HG03039 (cell line): ENCODE measurements at regions not wholly inside any gene's neighbourhood (a gene's known extent, or its start where the extent isn't known, plus 50 kb on each side); places are given as distances from the start of the nearest gene placed in this dataset.
"Not testable (repeated sequence)": the region's sequence is repeated elsewhere in the genome, so short reads cannot be mapped to it uniquely, and the experiment has no call there.

Experiments
- ATAC-seq: cut with Tn5 transposase; IDR thresholded peaks from one replicate; pipeline ENCODE4 v1.9.1; 2021; ENCODE audit warnings: mild to moderate bottlenecking, moderate library complexity; ENCODE audit not compliant: unreplicated experiment

DNA sequence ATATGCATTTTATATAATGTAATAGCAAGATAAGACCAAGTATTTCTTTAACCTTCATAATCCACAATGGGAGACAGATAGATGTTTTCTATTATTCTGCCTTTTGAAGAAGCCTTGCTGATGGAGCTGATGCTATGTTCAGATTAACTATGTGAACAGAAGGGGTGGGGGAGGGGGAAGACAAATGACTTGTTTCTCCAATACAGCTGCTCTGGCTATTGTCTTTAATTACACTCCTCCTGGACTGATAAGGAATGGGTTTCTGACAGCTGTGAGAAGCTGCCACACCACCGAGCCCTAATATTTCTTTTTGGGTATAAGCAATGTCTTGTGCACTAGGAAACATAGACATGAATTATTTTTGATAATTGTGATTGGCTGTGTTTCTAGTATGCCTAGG is 62.0 kb downstream of the CAVIN4 start:
- no peak for ATAC-seq

GRCh38 chr9:100640447-100641050 is 62.7 kb downstream of the CAVIN4 start:
- no peak for ATAC-seq

- ATAC-seq: no peak
Measured at GRCh38 chr9:100641166-100641565, 63.3 kb downstream of the CAVIN4 start.

- no peak for ATAC-seq
Measured at GRCh38 chr9:100652850-100653249, 75.0 kb downstream of the CAVIN4 start.

GRCh38 chr9:100653643-100654334 is 75.9 kb downstream of the CAVIN4 start:
- ATAC-seq: no peak

DNA sequence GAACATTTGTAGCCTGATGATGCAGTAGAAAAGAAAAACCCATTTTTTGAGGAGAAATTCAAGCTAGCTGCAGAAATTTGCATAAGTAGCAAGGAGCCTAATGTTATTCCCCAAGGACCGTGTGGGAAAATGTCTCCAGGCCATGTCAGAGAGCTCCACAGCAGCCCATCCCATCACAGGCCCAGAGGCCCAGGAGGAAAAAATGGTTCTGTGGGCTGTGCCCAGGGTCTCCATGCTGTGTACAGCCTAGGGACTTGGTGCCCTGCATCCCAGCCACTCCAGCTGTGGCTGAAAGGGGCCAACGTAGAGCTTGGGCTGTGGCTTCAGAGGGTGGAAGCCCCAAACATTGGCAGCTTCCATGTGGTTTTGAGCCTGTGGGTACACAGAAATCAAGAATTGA is 79.0 kb downstream of the CAVIN4 start:
- ATAC-seq: not testable (repeated sequence)

- ATAC-seq: no peak
Measured at GRCh38 chr9:100661668-100662067, 83.8 kb downstream of the CAVIN4 start.

DNA sequence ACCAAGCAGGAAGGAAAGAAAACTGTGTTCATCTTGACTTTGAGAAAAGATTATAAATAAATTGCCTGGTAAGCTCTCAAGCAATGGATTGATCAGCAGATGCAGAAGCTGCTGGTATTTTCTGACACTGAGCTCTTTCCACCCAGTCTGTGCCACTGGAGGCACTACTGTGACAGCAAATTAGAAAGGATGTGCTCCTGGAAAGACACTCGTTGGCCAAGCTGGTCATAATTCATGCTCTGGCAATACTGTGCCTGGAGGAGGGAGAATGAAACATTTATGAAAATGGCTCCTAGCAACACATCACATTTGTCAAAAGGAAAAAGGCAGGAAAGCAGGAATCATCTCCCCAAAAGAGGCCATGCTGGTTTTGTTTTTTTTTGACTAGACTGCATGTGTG is 84.2 kb downstream of the CAVIN4 start:
- no peak for ATAC-seq

DNA sequence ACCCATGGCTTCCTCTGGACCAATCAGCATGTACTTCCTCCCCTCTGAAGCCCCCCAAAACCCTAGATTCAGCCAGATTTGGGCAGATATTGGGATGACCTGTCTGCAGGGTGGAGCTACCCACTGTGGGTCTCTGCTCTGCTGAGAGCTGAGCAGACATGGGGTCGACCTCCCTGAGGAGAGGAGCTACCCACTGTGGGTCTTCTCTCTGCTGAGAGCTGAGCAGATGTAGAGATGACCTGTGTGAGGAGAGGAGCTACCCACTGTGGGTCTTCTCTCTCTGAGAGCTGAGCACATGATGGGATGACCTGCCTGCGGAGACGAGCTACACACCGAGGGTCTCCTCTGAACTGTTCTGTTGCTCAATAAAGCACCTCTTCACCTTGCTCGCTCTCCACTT is 89.6 kb downstream of the CAVIN4 start:
- ATAC-seq: no peak

- ATAC-seq: no peak
Measured at GRCh38 chr9:100668024-100668423, 90.1 kb downstream of the CAVIN4 start.

DNA sequence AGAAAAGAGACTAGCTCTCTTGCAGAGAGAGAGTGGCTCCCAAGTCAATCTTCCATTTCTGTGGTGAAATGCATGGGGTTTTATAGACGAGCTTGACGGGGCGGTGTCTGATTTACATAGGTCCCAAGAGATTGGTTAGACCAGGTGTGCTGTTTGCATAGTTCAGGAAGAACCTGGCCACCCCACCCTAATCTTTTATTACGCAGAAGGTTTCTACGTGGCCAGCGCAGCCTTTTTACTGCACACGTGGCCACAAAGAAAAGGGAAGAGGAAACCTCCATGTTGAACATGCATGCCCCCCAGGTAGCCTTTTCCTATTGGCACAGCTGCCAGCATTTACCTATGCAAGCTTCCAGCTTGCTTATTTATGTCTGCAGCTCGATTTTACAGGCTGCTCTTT is 92.1 kb downstream of the CAVIN4 start:
- ATAC-seq: no peak

DNA sequence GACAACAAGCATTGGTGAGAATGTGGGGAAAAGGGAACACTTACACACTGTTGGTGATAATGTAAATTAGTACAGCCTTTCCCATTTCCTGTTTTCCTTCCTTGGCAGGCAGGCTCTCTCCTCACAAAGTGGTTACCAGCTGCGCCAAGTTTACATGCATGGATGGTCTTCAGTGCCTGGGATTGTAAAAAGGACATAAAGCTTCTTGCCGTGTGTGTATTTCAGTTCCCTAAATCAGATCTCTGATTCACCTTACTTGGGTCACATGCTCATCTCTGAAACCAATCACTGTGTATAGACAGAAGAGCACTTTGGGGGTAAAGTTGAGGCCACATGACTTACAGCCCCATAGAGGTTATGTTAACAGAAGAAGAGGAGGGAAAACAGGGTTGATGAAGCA is 92.8 kb downstream of the CAVIN4 start:
- no peak for ATAC-seq

DNA sequence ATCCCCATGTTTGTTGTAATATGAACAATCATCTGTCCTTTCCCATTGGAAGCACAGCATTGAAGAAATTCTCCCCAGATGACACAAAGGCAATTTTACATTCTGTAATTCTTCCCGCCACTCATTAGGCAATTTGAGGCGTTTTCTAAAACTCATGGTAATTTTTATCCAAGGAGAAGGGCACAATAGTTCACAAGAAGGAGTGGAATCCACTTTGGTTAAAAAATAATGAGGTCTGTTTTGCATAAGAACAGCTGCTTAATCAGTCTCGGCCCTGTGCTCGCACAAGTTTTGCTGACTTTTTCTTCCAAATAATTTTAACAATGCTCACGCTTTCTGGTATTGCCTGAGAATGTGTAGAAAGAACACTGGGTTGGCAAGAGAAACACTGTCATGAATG is 94.0 kb downstream of the CAVIN4 start:
- ATAC-seq: no peak

- no peak for ATAC-seq
Measured at GRCh38 chr9:100673249-100673648, 95.4 kb downstream of the CAVIN4 start.

- no peak for ATAC-seq
Measured at GRCh38 chr9:100674419-100675122, 96.7 kb downstream of the CAVIN4 start.

DNA sequence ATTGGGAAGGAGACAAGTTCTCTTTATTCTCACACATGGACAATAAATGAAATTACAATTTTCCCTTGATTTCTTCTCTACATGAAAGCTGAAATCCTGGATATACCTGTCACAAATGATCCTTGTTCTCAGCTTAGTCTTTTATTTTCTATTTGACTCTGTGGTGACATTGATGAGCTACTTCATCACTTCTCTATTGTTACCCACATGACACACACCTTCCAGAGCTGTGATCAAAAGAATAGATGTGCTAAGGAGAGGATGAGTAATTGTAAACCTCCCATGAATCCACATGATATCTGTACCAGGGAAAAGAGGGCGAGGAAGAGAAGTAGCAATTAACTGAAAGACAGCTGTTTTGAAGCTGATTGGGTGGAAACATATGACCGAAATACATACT is 102.0 kb downstream of the CAVIN4 start:
- no peak for ATAC-seq

- no peak for ATAC-seq
Measured at GRCh38 chr9:100686420-100686819, 108.5 kb downstream of the CAVIN4 start.

GRCh38 chr9:100689635-100690034 is 111.8 kb downstream of the CAVIN4 start:
- no peak for ATAC-seq

DNA sequence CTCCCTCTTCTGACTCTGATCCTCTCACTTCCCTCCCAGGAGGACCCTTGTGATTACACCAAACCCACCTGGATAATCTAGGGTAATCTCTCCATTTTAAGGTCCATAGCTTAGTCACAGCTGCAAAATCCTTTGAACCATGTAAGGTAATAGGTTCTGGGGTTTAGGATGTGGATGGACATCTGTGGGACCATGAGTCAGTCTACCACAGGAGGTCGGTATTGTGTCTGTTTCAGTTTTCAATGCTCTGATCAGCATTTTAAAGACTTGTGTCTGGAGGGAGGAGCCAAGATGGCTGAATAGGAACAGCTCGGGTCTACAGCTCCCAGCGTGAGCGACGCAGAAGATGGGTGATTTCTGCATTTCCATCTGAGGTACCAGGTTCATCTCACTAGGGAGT is 112.6 kb downstream of the CAVIN4 start:
- no peak for ATAC-seq

GRCh38 chr9:100697339-100697738 is 119.5 kb downstream of the CAVIN4 start:
- no peak for ATAC-seq

DNA sequence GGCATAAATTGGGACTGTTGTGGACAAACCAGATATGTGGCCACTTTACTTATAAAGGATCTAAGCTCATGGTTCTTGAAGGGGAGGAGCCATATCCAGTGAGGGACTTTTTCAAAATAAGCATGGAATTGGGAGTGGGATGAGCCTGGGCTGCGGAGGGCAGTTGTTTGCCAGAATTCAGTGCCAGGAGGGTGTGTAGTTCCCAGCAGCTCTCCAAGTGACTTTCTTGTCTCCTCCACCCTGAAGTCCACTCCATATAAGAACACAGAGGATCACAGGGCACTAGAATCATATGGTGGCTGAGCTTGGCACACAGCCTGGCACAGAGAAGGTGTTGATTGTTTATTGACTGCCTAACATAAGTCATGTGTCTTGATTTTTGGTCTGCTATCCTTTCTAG is 121.1 kb downstream of the CAVIN4 start:
- no peak for ATAC-seq

DNA sequence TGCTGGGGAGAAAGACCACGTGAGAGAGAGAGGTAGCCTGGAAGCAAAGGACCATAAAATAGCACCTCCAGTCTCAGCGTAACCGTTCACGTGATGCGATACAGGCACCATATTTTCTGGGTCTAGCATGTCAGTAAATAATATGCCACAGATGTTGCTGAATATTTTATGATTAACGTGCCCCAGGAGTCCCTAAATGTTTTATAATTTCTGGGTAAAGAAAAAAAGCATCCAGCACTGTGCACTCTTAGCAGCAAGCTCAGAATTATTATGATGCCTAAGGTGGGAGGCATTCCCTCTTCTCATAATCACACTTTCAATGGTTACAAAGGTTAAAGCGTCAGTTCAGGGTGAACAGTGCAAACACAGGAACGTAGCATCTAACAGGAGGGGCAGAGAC is 121.8 kb downstream of the CAVIN4 start:
- ATAC-seq: no peak
